HL-60 (cell line): ENCODE measurements at regions not wholly inside any gene's neighbourhood (a gene's known extent, or its start where the extent isn't known, plus 50 kb on each side); places are given as distances from the start of the nearest gene placed in this dataset.

Experiments
- CTCF ChIP-seq: IDR thresholded peaks from one replicate; pipeline ENCODE4 v1.5.1; 2011; ENCODE audit warnings: low read length, control low read depth, inconsistent platforms; ENCODE audit not compliant: insufficient read depth
- POLR2AphosphoS5 ChIP-seq: IDR thresholded peaks from 2 replicates; pipeline ENCODE4 v1.6.1; 2012; ENCODE audit warnings: low read depth
- REST ChIP-seq: IDR thresholded peaks from 2 replicates; pipeline ENCODE4 v1.6.1; 2012; ENCODE audit warnings: low read depth; ENCODE audit not compliant: insufficient replicate concordance

GRCh38 chr20:53786445-53787267, 193.0 kb upstream of the ZNF217 start:
- TF ChIP-seq CTCF (no peak), REST (no peak), POLR2AphosphoS5 (no peak)
